ENCODE measurements at regions not wholly inside any gene's neighbourhood (a gene's known extent, or its start where the extent isn't known, plus 50 kb on each side); places are given as distances from the start of the nearest gene placed in this dataset.

DNA sequence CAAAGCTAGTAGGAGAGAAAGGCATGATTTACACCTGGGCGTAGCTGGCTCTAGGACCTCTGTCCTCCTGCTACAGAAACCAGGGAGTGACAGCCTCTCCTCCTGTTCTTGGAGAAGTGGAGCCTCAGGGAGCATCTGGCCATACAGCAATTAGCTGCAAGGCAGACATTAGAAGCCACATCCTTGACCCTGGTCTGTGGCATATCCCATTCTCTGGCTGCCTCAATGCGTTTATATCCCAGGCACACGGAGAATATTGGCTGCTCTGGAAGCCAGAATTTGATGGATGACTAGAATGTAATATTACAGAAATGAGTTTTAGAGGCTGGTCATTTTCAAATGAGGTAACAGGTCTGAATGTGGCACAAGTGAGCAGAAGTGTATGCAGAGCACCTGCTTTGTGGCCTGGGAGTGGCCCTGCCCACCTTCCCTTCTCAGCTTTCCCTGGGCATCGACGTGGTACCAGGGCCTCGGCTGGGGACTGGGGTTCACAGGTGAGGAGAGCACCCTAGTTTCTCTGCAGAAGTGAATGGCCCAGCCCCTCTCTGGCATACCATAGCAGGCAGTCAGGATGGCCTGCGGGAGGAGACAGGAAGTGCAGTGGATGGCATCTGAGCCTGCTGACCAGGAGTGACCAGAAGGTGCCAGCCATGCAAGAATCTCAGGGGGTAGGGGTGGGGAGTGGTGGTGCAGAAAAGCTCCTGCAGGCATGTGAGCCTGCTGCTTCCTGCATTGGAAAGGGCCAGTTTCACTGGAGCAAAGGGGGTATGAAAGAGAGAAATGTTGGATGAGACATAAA lies 367.2 kb upstream of the ZNF32 start:
- Histone ChIP-seq H3K27ac (peak overlapping the region in 1 of 4 donors; percentile 18), H3K27me3 (no peaks in the 10 kb centered on the region), H3K4me1 (peaks cover 4 to 26% (median 10%) of the 10 kb centered on the region in 3 donors), H3K36me3 (no peaks in the 10 kb centered on the region), H3K9me3 (no peaks in the 10 kb centered on the region), H3K4me3 (no peak overlapping the region)
- WGBS, 2 donors, result 73 to 87% methylated on average over 2 to 6 of the region's 7 CpGs
- TF ChIP-seq, protein P1, sequence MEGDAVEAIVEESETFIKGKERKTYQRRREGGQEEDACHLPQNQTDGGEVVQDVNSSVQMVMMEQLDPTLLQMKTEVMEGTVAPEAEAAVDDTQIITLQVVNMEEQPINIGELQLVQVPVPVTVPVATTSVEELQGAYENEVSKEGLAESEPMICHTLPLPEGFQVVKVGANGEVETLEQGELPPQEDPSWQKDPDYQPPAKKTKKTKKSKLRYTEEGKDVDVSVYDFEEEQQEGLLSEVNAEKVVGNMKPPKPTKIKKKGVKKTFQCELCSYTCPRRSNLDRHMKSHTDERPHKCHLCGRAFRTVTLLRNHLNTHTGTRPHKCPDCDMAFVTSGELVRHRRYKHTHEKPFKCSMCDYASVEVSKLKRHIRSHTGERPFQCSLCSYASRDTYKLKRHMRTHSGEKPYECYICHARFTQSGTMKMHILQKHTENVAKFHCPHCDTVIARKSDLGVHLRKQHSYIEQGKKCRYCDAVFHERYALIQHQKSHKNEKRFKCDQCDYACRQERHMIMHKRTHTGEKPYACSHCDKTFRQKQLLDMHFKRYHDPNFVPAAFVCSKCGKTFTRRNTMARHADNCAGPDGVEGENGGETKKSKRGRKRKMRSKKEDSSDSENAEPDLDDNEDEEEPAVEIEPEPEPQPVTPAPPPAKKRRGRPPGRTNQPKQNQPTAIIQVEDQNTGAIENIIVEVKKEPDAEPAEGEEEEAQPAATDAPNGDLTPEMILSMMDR (IDR thresholded peaks at IDR 0.05), result no peak
- TF ChIP-seq POLR2A (IDR thresholded peaks at IDR 0.05), result no peak
- no peak for DNase-seq
- intact Hi-C loops (cut with DNase I), result no loop called here

DNA sequence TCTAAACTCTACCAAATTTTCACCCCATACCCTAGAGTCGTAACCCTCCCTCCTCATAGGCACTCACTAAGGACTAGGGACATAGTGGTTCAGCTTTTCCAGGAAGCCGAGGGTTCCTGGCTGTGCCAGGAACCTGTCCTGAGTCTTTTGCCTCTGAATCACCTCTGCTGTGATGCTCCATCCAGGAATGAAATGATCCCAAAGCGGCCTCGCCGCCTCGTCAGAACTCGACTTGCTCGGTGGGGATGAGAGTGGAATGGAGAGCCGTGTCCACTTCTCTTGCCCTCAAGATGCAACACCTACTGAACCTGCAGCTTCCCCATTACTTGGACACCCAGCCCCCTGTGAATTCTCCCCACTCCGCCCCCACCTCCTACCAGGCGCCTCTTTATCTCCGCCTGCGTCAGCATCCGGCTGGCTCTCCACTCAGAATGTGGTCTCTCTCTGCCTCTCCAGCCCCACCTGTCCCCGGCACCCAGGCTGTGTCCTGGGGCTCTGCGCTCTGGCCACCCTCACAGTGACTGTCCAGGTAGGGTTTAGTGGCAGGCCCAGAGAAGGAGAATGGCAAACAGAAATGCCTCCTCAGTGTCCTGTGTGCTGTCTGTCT lies 366.1 kb upstream of the ZNF32 start:
- no peak for DNase-seq
- intact Hi-C loops (cut with DNase I), result no loop called here
- TF ChIP-seq, protein P1 (IDR thresholded peaks at IDR 0.05), result no peak
- TF ChIP-seq POLR2A (IDR thresholded peaks at IDR 0.05), result no peak
- 89 to 93% methylated on average over 5 to 14 of the region's 16 CpGs for WGBS, 2 donors
- Histone ChIP-seq H3K4me1 (peaks cover 4 to 26% (median 10%) of the 10 kb centered on the region in 3 donors), H3K27ac (peak overlapping the region in 1 of 4 donors; percentile 31), H3K9me3 (no peaks in the 10 kb centered on the region), H3K36me3 (no peaks in the 10 kb centered on the region), H3K4me3 (no peak overlapping the region), H3K27me3 (no peaks in the 10 kb centered on the region)

DNA sequence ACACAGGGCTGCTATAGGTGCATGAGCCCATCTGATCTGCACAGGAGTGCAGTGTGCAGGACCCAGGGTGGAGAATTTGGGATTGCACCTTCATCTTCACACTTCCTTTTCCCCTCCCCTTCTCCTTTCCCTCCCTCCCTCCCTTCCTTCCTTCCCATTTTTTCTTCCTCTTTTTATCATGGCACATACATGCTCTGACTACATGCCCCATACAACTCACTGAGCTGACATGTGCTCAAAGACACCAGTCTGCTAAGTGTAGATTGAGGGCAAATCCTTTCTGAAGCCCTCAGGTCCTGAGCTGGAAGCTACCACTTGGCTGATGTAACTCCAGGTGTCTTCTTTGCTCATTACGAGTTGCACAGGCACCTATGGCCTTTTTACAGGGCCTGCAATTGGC lies 365.3 kb upstream of the ZNF32 start:
- peaks cover 4 to 26% (median 10%) of the 10 kb centered on the region in 3 donors for H3K4me1 ChIP-seq
- no peaks in the 10 kb centered on the region for H3K36me3 ChIP-seq
- no peaks in the 10 kb centered on the region for H3K27me3 ChIP-seq
- TF ChIP-seq, protein P1 (IDR thresholded peaks at IDR 0.05), result no peak
- no peak for TF ChIP-seq POLR2A (IDR thresholded peaks at IDR 0.05)
- no peak overlapping the region for H3K27ac ChIP-seq
- intact Hi-C loops (cut with DNase I), result no loop called here
- WGBS, 2 donors, result 44 to 71% methylated on average over 1 of the region's 1 CpG
- DNase-seq, result no peak
- H3K9me3 ChIP-seq, result no peaks in the 10 kb centered on the region
- H3K4me3 ChIP-seq, result no peak overlapping the region

DNA sequence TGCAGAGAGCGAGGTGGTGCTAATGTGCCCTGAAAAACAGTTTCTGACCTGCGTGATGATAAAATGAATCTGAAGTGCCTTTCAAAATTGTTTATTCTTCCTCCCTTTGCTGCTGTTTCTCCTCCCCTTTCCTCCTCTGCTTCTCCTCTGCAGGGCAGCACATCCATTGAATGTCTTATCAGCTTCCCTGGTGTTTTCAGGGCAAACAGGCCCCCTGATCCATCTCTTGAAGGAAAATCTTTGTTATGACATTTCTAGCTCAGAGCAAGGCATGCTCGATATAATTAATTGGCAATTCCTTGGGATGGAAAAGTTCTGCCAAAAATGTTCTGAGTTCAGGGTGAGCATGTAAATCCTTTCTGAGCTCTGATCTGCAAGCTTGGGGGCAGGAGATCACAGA lies 364.2 kb upstream of the ZNF32 start:
- H3K27me3 ChIP-seq, result no peaks in the 10 kb centered on the region
- H3K9me3 ChIP-seq, result no peaks in the 10 kb centered on the region
- intact Hi-C loops (cut with DNase I), result no loop called here
- H3K4me1 ChIP-seq, result peaks cover 4 to 31% (median 10%) of the 10 kb centered on the region in 3 donors
- WGBS, 2 donors, result 36 to 62% methylated on average over 3 of the region's 3 CpGs
- no peak for TF ChIP-seq POLR2A (IDR thresholded peaks at IDR 0.05)
- TF ChIP-seq, protein P1 (IDR thresholded peaks at IDR 0.05), result no peak
- H3K36me3 ChIP-seq, result no peaks in the 10 kb centered on the region
- no peak overlapping the region for H3K4me3 ChIP-seq
- no peak overlapping the region for H3K27ac ChIP-seq
- DNase-seq, result no peak

DNA sequence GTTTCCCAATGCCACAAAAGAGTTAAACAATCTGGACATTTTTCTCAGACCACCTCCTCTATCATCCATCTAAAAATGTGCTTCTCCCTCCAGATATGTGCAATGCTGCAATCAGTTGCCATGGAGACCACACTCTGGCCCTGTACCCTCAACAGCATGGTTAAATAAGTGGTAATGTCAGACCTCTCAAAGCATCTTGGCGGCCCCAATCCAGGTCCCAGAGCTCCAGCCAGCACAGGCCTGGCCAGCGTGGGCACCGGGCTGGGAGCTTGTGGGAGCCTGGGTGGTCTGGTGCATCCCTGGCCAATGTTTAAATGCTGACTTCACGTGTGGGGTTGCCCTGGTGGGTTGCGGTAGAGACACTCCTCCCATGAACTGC lies 362.9 kb upstream of the ZNF32 start:
- H3K4me1 ChIP-seq, result peaks cover 4 to 20% (median 7%) of the 10 kb centered on the region in 3 donors
- H3K27ac ChIP-seq, result no peak overlapping the region
- H3K4me3 ChIP-seq, result no peak overlapping the region
- DNase-seq, result no peak
- intact Hi-C loops (cut with DNase I), result no loop called here
- no peaks in the 10 kb centered on the region for H3K36me3 ChIP-seq
- H3K27me3 ChIP-seq, result no peaks in the 10 kb centered on the region
- TF ChIP-seq POLR2A (IDR thresholded peaks at IDR 0.05), result no peak
- TF ChIP-seq, protein P1 (IDR thresholded peaks at IDR 0.05), result no peak
- WGBS, 2 donors, result 71 to 100% methylated on average over 2 to 4 of the region's 5 CpGs
- H3K9me3 ChIP-seq, result no peaks in the 10 kb centered on the region
